HFF-Myc (cell line): ENCODE measurements at regions not wholly inside any gene's neighbourhood (a gene's known extent, or its start where the extent isn't known, plus 50 kb on each side); places are given as distances from the start of the nearest gene placed in this dataset.

ENCODE experiments used
- DNase-seq: peaks from one replicate; pipeline ENCODE4 v3.0.0-alpha.2; 2011; ENCODE audit warnings: low read depth; ENCODE audit errors: extremely low read depth
- H3K4me3 ChIP-seq: replicated peaks from 2 replicates; pipeline ENCODE4 v1.5.1; 2011; ENCODE audit warnings: low read depth, mild to moderate bottlenecking, control low read depth, low read length
- TF ChIP-seq, protein P1 (sequence below): IDR thresholded peaks from 2 replicates; pipeline ENCODE4 v1.5.1; 2012; ENCODE audit warnings: mild to moderate bottlenecking, low read depth, low read length, control low read depth; ENCODE audit errors: missing control alignments

DNA sequence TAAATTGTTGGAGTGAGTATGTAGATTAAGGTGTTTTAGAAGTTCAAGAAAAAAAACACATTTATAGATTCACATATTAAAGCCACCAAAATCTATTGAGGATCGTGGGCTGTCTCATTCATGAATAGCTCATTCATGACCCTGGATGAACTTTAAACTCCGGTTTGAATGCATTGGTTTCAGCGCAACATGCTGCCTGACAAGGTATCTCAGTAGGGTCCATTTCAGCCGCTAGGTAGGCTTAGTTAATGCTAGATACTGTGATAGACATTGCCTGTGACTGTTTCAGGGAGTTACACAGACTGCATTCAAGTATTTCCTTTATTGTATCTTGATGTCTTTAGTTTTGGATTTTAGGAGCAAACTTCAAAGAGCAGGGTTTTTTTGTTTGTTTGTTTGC is 140.5 kb upstream of the POGK start:
- DNase-seq, result no peak
- TF ChIP-seq, protein P1, sequence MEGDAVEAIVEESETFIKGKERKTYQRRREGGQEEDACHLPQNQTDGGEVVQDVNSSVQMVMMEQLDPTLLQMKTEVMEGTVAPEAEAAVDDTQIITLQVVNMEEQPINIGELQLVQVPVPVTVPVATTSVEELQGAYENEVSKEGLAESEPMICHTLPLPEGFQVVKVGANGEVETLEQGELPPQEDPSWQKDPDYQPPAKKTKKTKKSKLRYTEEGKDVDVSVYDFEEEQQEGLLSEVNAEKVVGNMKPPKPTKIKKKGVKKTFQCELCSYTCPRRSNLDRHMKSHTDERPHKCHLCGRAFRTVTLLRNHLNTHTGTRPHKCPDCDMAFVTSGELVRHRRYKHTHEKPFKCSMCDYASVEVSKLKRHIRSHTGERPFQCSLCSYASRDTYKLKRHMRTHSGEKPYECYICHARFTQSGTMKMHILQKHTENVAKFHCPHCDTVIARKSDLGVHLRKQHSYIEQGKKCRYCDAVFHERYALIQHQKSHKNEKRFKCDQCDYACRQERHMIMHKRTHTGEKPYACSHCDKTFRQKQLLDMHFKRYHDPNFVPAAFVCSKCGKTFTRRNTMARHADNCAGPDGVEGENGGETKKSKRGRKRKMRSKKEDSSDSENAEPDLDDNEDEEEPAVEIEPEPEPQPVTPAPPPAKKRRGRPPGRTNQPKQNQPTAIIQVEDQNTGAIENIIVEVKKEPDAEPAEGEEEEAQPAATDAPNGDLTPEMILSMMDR, result no peak
- H3K4me3 ChIP-seq, result no peak overlapping the region

DNA sequence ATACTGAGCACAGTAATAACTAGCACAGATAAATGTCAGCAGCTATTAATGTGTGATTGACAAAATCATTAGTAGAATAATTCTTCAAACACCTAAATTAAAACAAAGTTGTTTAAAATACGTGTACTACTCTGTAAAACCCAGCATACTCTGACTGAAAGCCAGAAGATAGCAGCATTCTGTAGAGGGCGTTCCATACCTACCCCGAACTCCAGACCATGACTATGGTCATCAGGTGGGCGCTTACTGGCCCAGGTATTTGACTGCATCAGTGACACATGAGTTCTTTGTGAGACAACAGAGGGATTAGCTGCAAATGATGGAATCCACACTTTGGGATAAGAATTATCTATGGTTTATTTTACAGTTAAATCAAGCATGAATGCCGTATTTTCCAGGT is 139.7 kb upstream of the POGK start:
- no peak overlapping the region for H3K4me3 ChIP-seq
- no peak for DNase-seq
- TF ChIP-seq, protein P1, result no peak

DNA sequence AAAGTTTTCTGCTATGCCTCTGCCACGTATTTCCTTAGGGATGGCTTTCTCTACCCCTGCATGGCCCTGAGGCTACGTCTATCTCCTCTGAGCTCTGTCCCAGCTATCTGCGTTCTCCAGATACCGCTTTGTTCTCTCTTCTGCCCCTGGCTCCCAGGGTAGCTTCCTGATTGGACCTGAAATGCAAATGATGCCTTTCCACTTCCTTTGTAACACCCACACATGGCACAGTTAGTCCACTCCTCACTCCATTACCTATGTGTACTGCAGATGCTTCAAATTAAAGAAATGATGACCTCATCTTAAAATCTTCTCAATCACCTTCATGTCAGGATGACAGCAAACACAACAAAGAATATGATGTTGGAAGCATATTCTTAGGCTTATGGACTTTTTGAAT is 138.6 kb upstream of the POGK start:
- DNase-seq, result no peak
- TF ChIP-seq, protein P1, result no peak
- no peak overlapping the region for H3K4me3 ChIP-seq

DNA sequence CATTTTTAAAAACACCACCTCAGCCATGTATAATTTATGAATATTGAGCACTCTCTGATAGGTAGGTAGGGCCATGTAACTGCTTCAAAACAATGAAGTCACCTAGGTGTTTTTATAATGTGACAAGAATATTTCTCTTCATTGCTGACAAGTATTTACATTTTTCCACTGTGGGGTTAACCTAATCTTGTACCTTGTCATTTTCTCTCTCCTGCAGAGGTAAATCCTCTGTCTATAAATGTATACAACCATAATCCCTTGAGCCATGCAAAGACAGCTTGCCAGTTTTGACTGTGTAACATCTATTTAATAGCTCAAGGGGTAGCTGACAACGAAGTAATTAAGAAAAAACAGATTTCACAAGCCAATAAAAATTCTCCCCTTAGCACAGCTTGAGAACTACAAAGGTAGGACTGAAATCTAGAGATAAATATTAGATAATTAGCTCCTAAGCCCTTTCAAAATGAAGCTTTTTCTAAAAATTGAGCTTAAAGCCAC is 137.6 kb upstream of the POGK start:
- H3K4me3 ChIP-seq, result no peak overlapping the region
- DNase-seq, result no peak
- TF ChIP-seq, protein P1, result no peak

DNA sequence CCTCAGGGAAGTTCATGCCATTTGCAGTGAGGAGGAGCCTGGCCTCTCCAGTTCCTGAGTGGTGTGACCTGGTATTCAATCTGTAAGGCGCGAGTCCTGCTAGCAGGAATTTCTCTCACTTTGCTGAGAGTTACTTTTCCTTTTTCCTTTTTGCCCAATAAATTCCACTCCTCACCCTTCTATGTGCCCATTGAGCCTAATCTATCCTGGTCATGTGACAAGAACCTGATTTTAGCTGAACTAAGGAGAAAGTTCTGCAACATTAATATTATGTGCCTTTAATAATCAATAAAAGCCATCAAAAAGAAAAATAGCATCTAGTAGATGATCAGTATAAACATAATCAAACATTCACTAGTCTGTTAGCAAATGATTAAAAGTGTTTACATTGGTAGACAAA is 136.1 kb upstream of the POGK start:
- TF ChIP-seq, protein P1, result no peak
- no peak for DNase-seq
- no peak overlapping the region for H3K4me3 ChIP-seq

DNA sequence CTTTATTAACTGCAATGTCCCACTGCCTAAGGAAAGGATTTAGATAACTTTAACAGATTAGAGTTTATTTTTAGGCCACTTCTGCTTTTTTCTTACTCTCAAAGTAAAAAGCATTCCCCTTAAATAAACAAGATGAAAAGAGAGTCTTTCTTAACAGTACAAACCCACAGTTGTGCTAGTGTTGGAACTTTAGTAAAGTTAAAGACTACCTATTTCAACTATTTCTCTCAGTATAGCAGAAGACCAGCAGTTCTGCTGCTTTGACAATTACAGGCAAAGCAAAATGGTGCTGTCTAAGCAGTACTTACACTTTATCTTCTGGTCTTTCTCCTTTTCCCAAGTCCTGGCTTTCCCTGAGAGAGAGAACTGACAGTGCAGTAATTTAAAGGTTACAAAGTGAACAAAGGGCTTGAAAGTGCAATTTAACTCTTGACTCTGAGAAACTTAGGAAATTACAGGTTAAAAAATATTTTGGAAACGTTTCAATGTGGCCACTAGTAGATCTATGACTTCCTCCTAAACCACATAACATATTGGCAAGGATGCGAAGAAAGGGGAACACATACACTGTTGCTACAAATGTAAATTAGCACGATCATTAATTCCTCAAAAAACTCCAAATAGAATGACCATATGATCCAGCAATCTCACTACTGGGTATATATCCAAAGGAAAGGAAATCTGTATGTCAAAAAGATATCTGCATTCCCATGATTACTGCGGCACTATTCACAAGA is 135.4 kb upstream of the POGK start:
- no peak for DNase-seq
- TF ChIP-seq, protein P1, result no peak

More for the DNA sequence above, 135.4 kb upstream of the POGK start:
- no peak overlapping the region for H3K4me3 ChIP-seq
